Mucosa of descending colon (tissue), 3 donors: ENCODE measurements at regions not wholly inside any gene's neighbourhood (a gene's known extent, or its start where the extent isn't known, plus 50 kb on each side); places are given as distances from the start of the nearest gene placed in this dataset.
"Not testable (repeated sequence)": the region's sequence is repeated elsewhere in the genome, so short reads cannot be mapped to it uniquely, and the experiment has no call there.

ENCODE experiments used
- ATAC-seq: fragments of 200-7000 bp; cut with Tn5 transposase; one replicate; pipeline ENCODE4 v1.9.1; 2020; ENCODE audit warnings: mild to moderate bottlenecking, moderate library complexity
- DNase-seq, 3 donors: peaks; one replicate each; pipeline ENCODE4 v3.0.0-alpha.2; 2020
- H3K36me3 ChIP-seq: fragments of 200-600 bp; one replicate; pipeline ENCODE4 v1.8.0; 2021; ENCODE audit warnings: low read depth, mild to moderate bottlenecking
- H3K4me1 ChIP-seq: fragments of 200-600 bp; one replicate; pipeline ENCODE4 v1.8.0; 2021; ENCODE audit warnings: low read depth, mild to moderate bottlenecking
- H3K4me3 ChIP-seq: fragments of 200-600 bp; one replicate; pipeline ENCODE4 v1.8.0; 2021; ENCODE audit warnings: mild to moderate bottlenecking
- H3K9me3 ChIP-seq: fragments of 200-600 bp; one replicate; pipeline ENCODE4 v1.8.0; 2021; ENCODE audit warnings: mild to moderate bottlenecking
- CTCF ChIP-seq: fragments of 200-600 bp; IDR thresholded peaks from one replicate; pipeline ENCODE4 v1.8.0; 2022; ENCODE audit warnings: antibody characterized with exemption, mild to moderate bottlenecking
- intact Hi-C, 2 donors: fragments of 100-400 bp; cut with DNase I in 1 of 2; cut with micrococcal nuclease in 1 of 2; formaldehyde crosslinking; loops; one replicate each; pipeline versions ENCODE4 v1.11.0 to v1.11.1; 2022; cut with DNase I, micrococcal nuclease
- donor health status: DM: no; HTN: no; CAD: no; lungs with moderate emphysema.
- donor health status: DM: no; HTN: no; CAD: no.
- donor health status: DM: no; HTN: yes; CAD: no.

GRCh38 chr5:109997161-109997560, 307.4 kb downstream of the MAN2A1 start:
- H3K4me3 ChIP-seq: no peak overlapping the region
- DNase-seq: no peak
- intact Hi-C loops: no loop called here
- no peak for ATAC-seq
- no peaks in the 10 kb centered on the region for H3K9me3 ChIP-seq
- no peaks in the 10 kb centered on the region for H3K36me3 ChIP-seq
- no peak for TF ChIP-seq CTCF
- no peaks in the 10 kb centered on the region for H3K4me1 ChIP-seq

DNA sequence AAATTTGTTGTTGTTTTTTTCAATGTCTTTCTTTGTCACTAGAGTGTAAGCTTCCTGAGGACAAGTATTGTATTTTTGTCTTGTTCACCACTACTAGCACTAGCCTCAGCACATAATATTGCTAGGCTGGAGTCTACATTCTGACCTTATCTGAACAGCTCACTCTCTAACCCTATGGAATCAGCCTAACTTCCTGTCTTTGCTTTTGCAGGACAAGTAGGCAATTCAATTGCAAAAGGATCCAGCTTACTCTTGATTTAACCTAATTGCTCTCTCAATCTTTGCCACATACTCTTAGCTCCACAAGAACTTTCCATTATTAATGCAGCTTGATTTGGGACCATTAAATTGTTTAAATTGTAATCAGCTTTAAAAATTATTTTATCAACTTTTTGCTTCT, 308.5 kb downstream of the MAN2A1 start:
- H3K36me3 ChIP-seq: no peaks in the 10 kb centered on the region
- H3K9me3 ChIP-seq: no peaks in the 10 kb centered on the region
- intact Hi-C loops: no loop called here
- H3K4me3 ChIP-seq: no peak overlapping the region
- ATAC-seq (no peak), DNase-seq (no peak)
- H3K4me1 ChIP-seq: no peaks in the 10 kb centered on the region
- TF ChIP-seq CTCF: no peak

GRCh38 chr5:109998726-109999125, 309.0 kb downstream of the MAN2A1 start:
- intact Hi-C loops: no loop called here

GRCh38 chr5:110001648-110002047, 311.9 kb downstream of the MAN2A1 start:
- no peak for DNase-seq
- H3K4me3 ChIP-seq: no peak overlapping the region
- H3K4me1 ChIP-seq: no peaks in the 10 kb centered on the region
- intact Hi-C loops: no loop called here
- ATAC-seq: no peak
- no peaks in the 10 kb centered on the region for H3K9me3 ChIP-seq
- no peak for TF ChIP-seq CTCF
- no peaks in the 10 kb centered on the region for H3K36me3 ChIP-seq

More at GRCh38 chr5:109998726-109999125, 309.0 kb downstream of the MAN2A1 start:
- H3K9me3 ChIP-seq: no peaks in the 10 kb centered on the region
- DNase-seq (no peak), ATAC-seq (no peak)
- H3K4me3 ChIP-seq: no peak overlapping the region
- no peaks in the 10 kb centered on the region for H3K4me1 ChIP-seq
- no peaks in the 10 kb centered on the region for H3K36me3 ChIP-seq
- TF ChIP-seq CTCF: no peak

GRCh38 chr5:110002652-110003051, 312.9 kb downstream of the MAN2A1 start:
- ATAC-seq: no peak
- intact Hi-C loops: no loop called here

GRCh38 chr5:110005907-110006562, 316.3 kb downstream of the MAN2A1 start:
- H3K36me3 ChIP-seq, ATAC-seq, DNase-seq, H3K4me3 ChIP-seq, H3K9me3 ChIP-seq, intact Hi-C loops, H3K4me1 ChIP-seq: not testable (repeated sequence)

More at GRCh38 chr5:110002652-110003051, 312.9 kb downstream of the MAN2A1 start:
- Histone ChIP-seq H3K9me3 (no peaks in the 10 kb centered on the region), H3K4me1 (no peaks in the 10 kb centered on the region), H3K36me3 (no peaks in the 10 kb centered on the region), H3K4me3 (no peak overlapping the region)
- DNase-seq: no peak
- TF ChIP-seq CTCF: no peak
